Cardiac fibroblast (primary cell): ENCODE measurements at regions not wholly inside any gene's neighbourhood (a gene's known extent, or its start where the extent isn't known, plus 50 kb on each side); places are given as distances from the start of the nearest gene placed in this dataset.

Source experiments
- DNase-seq, 2 donors: peaks; one replicate each; pipeline versions ENCODE4 v3.0.0 to v3.0.0-alpha.2; 2010; ENCODE audit warnings: low read depth in 2 of 2
- H3K4me3 ChIP-seq, 2 donors: replicated peaks in 1 of 2; 1 replicate in 1 of 2; 2 replicates in 1 of 2; pipeline ENCODE4 v1.5.1; 2011; ENCODE audit warnings: low read depth in 2 of 2, low read length in 2 of 2, mild to moderate bottlenecking in 2 of 2, moderate library complexity in 1 of 2
- CTCF ChIP-seq: IDR thresholded peaks from one replicate; pipeline ENCODE4 v1.5.1; 2011; ENCODE audit warnings: low read depth, mild to moderate bottlenecking, low read length, inconsistent platforms

- DNase-seq = no peak
- no peak for TF ChIP-seq CTCF
These were observed 58.2 kb upstream of the TMC3 start for GRCh38 chr15:81432179-81432578.

GRCh38 chr15:81427176-81427575 is 53.2 kb upstream of the TMC3 start:
- DNase-seq = no peak
- no peak overlapping the region for H3K4me3 ChIP-seq
- no peak for TF ChIP-seq CTCF

More at GRCh38 chr15:81432179-81432578, 58.2 kb upstream of the TMC3 start:
- H3K4me3 ChIP-seq = no peak overlapping the region

- DNase-seq = no peak
- H3K4me3 ChIP-seq = no peak overlapping the region
- no peak for TF ChIP-seq CTCF
These were observed 51.9 kb upstream of the TMC3 start for GRCh38 chr15:81425905-81426304.
